Esophagus squamous epithelium (tissue), 4 donors: ENCODE measurements at regions not wholly inside any gene's neighbourhood (a gene's known extent, or its start where the extent isn't known, plus 50 kb on each side); places are given as distances from the start of the nearest gene placed in this dataset.
"Not testable (repeated sequence)": the region's sequence is repeated elsewhere in the genome, so short reads cannot be mapped to it uniquely, and the experiment has no call there.

Experiments used
- CTCF ChIP-seq, 6 experiments: fragments of 450-650 bp in 4 of 6; fragments of 200-600 bp in 2 of 6; sonication (generic) in 2 of 6; IDR thresholded peaks; one replicate each; pipeline ENCODE4 v1.5.1; 2016 to 2019; ENCODE audit warnings: antibody characterized with exemption in 6 of 6, mild to moderate bottlenecking in 4 of 6, moderate library complexity in 4 of 6
- POLR2A ChIP-seq, 4 donors: fragments of 450-650 bp; IDR thresholded peaks; one replicate each; pipeline ENCODE4 v1.6.1; 2017; ENCODE audit warnings: antibody characterized with exemption in 4 of 4, mild to moderate bottlenecking in 4 of 4, moderate library complexity in 3 of 4

- peak; percentile 23 to 75 (median 63) for TF ChIP-seq CTCF (IDR thresholded peaks at IDR 0.05)
- TF ChIP-seq POLR2A (IDR thresholded peaks at IDR 0.05): not testable (repeated sequence)
Measured at GRCh38 chr12:8390001-8390777, 65.6 kb upstream of the CLEC6A start.
